Ishikawa (cell line): ENCODE measurements at regions not wholly inside any gene's neighbourhood (a gene's known extent, or its start where the extent isn't known, plus 50 kb on each side); places are given as distances from the start of the nearest gene placed in this dataset.

ENCODE experiments used
- CEBPB ChIP-seq: IDR thresholded peaks from 2 replicates; pipeline ENCODE4 v1.6.1; 2012
- CREB1 ChIP-seq: IDR thresholded peaks from 2 replicates; pipeline ENCODE4 v1.6.1; 2012; ENCODE audit warnings: low read depth
- EGR1 ChIP-seq: IDR thresholded peaks from 2 replicates; pipeline ENCODE4 v1.6.1; 2012
- EP300 ChIP-seq: IDR thresholded peaks from 2 replicates; pipeline ENCODE4 v1.6.1; 2012; ENCODE audit warnings: borderline replicate concordance
- FOXM1 ChIP-seq: IDR thresholded peaks from 2 replicates; pipeline ENCODE4 v1.6.1; 2012; ENCODE audit warnings: low read depth, borderline replicate concordance
- MAX ChIP-seq: IDR thresholded peaks from 2 replicates; pipeline ENCODE4 v1.6.1; 2012
- NFIC ChIP-seq: IDR thresholded peaks from 2 replicates; pipeline ENCODE4 v1.6.1; 2012
- RAD21 ChIP-seq: IDR thresholded peaks from 2 replicates; pipeline ENCODE4 v1.6.1; 2012; ENCODE audit warnings: low read depth
- REST ChIP-seq: IDR thresholded peaks from 2 replicates; pipeline ENCODE4 v1.6.1; 2012; ENCODE audit warnings: low read depth, mild to moderate bottlenecking
- TAF1 ChIP-seq: IDR thresholded peaks from 2 replicates; pipeline ENCODE4 v1.6.1; 2012; ENCODE audit warnings: low read depth, mild to moderate bottlenecking
- TCF12 ChIP-seq: IDR thresholded peaks from 2 replicates; pipeline ENCODE4 v1.6.1; 2012; ENCODE audit warnings: low read depth
- TEAD4 ChIP-seq: IDR thresholded peaks from 2 replicates; pipeline ENCODE4 v1.6.1; 2012
- USF1 ChIP-seq: IDR thresholded peaks from 2 replicates; pipeline ENCODE4 v1.6.1; 2012
- YY1 ChIP-seq: IDR thresholded peaks from 2 replicates; pipeline ENCODE4 v1.6.1; 2012; ENCODE audit warnings: low read depth
- ZBTB7A ChIP-seq: IDR thresholded peaks from 2 replicates; pipeline ENCODE4 v1.6.1; 2012; ENCODE audit warnings: low read depth

DNA sequence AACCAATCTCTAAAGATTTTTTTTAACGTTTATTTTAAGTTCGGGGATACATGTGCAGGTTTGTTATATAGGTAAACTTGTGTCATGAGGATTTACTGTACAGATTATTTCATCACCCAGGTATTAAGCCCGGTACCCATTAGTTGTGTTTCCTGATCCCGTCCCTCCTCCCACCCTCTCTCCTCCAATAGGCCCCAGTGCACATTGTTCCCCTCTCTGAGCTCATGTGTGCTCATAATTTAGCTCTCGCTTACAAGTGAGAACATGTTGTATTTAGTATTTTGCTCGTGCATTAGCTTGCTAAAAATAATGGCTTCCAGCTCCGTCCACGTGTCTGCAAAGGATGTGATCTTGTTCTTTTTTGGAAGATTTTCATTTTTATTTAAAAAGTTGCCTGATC lies 2309.4 kb upstream of the AGA start:
- TF ChIP-seq EGR1 (no peak), TEAD4 (no peak), CREB1 (no peak)

DNA sequence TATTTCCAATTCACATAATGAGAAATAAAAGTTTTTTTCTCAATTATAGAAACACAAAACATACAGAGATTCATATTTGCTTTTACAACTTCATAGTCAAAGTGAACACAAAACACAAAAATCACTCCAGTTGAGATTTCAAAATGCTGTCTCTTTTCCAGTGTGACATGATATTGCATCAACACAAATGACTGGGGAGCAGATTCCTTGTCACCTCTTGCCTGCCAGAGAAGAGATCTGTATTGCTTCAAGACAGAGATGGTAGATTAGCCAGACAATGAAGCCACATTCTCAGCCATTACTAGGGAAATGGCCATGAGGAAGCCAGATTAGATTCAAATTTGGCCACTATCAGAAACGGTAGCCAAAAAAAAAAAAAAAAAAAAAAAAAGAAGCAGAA lies 2313.1 kb upstream of the AGA start:
- TF ChIP-seq ZBTB7A (no peak), MAX (no peak), FOXM1 (no peak), TEAD4 (no peak), CEBPB (no peak), TAF1 (no peak), RAD21 (no peak), CREB1 (no peak), NFIC (no peak), TCF12 (no peak), YY1 (no peak)

DNA sequence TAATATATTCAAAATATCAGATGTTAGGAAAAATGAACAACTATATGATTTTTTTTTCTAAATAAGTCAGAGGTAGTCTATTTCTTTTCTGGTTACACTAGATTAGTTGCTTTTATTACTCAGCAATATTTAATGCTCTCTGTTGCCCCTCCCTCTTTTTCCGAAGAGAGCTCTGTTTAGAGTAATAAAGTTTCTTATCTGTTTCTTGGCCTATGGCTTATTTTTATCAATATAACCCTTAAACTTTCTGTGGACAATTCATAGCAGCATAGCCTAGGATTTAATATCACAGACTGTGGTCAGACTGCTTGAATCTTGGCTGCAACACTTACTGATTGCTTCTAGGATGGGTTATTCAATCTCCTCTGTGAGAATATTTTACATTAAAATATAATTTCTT lies 2315.4 kb upstream of the AGA start:
- TF ChIP-seq YY1 (no peak), EGR1 (no peak), TEAD4 (no peak), RAD21 (no peak), EP300 (no peak), TCF12 (no peak), REST (no peak), USF1 (no peak), CEBPB (no peak), TAF1 (no peak)

DNA sequence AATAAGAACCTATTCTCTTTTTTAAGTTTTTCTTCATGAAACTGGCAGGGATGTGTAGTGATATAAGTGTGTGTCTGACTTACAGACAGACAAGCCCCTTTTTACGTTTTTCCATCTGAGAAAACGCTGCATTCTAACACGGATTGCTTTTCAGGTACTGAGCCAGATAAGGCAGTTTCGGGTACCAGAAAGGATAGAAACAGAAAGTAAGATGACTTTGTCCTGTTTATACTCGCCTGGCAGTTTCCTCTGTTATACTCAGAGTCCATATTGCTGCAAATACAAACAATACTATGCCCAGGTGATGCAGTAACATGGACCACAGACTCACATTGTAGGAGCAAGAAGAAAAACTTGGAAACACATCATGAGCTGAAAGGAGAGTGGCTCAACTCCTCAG lies 2320.6 kb upstream of the AGA start:
- no peak for TF ChIP-seq CEBPB

DNA sequence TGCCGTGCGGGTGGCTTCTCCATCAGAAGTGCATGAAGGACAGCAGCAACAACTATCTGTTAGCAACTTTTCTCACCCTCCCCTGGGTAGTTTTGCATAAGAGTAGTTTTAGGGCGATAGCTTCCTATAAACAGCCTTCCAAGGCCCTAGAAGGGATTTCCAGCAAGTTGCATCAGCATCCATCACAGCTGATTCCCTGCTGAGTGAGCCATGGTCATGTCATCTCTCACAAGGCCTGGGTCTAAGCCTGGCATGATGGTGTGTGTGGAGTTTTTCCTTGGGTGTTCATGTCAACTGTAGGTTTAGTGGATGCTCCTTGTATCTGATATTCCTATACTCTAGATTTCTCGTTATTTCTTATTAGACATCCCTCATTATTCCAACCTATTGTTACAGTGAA lies 2324.7 kb upstream of the AGA start:
- TF ChIP-seq ZBTB7A, result no peak
- TF ChIP-seq TCF12, result no peak
- no peak for TF ChIP-seq EP300
- no peak for TF ChIP-seq USF1
- TF ChIP-seq EGR1, result no peak
- TF ChIP-seq YY1, result no peak
- no peak for TF ChIP-seq REST
- TF ChIP-seq MAX, result no peak
- no peak for TF ChIP-seq RAD21
- TF ChIP-seq CREB1, result no peak
- no peak for TF ChIP-seq TEAD4
- no peak for TF ChIP-seq CEBPB
- TF ChIP-seq FOXM1, result no peak
- TF ChIP-seq NFIC, result no peak
- no peak for TF ChIP-seq TAF1

DNA sequence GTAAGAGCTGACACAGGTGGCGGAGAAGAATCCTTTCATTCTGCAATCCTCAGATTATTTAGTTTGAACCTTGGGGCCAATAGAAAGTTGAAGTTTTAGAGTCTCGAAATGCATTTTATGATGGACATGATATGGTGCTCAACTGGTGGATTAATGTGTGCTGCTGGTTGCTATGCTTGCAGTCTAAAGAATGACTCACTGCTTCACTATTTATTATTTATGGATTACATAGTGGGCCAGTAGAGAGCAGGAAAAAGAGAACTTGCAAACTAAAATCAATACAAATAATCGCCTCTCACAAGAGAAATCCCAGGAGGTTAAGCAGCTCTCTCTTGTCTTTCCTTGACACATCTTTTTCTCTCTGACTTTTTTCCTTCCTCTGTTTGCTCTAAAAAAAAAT lies 2326.8 kb upstream of the AGA start:
- no peak for TF ChIP-seq REST
- TF ChIP-seq TEAD4, result no peak
- TF ChIP-seq TAF1, result no peak
- TF ChIP-seq USF1, result no peak
- TF ChIP-seq YY1, result no peak
- no peak for TF ChIP-seq CREB1
